LHCN-M2 (cell line): ENCODE measurements at regions not wholly inside any gene's neighbourhood (a gene's known extent, or its start where the extent isn't known, plus 50 kb on each side); places are given as distances from the start of the nearest gene placed in this dataset.
A peak's percentile ranks its signal among the peaks of the same experiment; 100 is the strongest.
"Not testable (repeated sequence)": the region's sequence is repeated elsewhere in the genome, so short reads cannot be mapped to it uniquely, and the experiment has no call there.

Source experiments
- DNase-seq: peaks from one replicate; pipeline ENCODE4 v3.0.0-alpha.2; 2012; ENCODE audit warnings: low read depth

DNA sequence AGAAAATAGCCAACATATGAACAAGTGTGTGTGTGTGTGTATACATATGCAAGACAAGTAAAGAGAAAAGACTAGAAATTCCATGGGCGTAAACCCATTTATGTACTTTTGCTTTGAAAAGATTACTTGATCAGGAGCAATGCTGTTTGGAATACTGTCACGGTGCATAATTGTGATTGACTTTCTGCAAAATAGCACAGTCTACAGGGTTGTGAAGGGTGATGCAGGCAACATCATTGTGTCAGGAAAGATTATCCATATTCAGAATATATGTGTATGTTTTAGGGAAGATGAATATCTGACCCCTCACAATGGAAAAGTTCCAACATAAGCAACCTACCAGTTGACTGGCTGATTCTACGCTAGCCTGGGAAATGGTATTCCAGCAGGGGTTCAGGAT is 307.7 kb downstream of the JRKL start:
- DNase-seq, result no peak

DNA sequence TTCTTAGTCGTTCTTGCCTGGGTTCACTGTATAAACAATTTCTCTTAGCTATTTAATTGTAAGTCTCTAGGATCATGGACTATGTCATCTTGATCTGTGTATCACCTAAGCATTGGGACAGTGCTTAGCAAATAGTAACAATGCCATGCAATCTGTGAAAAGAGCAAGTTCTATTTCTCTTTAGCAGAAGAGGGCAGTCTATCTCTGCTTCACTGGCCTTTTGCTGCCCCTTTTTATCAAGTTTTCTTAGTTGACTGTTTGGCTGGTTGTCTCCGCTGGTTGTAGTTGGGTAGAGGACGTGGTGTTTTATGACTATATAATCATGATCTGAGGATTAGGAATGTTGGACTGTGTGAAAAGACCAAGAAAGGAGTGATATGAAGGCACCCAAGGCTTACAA is 315.0 kb downstream of the JRKL start:
- peak; percentile 6 for DNase-seq

DNA sequence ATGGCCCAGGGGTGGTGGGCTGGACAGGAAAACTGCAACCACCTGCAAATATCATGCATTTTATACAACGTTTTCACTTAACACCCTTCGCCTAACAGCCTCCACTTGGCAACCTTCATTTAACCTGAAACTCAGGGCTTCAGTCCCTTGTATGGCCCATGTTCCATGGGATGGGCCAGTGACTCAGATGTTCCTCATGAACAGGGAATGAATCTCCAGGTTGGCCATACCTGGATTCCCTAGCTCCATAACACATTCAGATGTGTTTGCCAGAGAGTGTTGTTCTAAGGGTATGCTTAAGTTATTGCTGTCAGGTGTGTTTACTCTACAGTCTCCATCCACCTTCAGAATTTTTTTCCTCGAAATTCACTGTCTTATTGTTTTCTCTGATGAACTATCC is 316.9 kb downstream of the JRKL start:
- DNase-seq, result no peak

DNA sequence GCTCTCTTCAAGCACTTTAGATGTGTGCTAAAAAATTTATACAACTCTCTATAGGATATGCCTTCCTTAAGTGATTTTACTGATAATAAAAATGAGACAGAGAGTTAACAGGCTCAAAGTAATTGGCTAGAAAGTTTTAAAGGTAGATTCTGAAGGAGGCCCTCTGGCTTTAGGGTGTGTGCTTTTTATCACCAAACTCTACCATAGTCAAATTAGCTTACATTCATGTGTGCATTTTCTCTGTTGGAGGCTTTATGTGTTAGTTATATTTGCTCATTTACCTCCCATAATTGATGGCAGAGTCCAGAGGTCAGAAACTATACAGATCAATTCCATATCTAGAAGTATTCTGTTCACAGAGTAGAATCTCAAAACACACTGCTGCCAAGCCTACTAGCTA is 317.5 kb downstream of the JRKL start:
- no peak for DNase-seq

DNA sequence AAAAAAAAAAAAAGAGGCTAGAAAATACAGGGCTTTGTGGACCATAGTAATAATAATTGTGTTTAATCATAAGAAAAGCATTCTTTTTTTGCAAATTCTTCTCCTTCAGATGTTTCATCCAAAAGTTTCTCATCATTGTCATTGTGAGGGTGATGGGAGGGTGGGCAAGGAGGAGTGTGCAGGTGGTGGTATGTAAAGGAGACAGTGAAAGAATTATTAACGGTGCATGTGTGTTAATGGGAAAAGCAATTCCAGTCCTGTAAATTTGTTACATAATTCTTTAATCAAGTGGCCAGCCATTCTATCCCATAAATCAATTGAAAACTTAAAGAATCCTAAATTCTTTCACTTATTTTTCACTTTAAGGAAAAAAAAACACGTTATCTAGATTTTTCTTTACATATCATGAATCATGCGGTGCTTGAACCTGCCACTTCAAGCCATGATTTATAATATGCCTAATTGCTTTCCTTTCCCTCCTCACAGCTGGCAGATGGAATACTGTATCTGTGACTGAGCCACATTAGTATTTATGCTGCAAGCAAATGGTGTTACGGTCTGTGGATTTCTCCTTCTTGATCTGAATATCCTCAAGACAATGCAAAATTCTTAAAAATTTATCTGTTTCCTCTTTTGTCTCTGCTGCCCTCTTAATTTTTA is 318.5 kb downstream of the JRKL start:
- DNase-seq, result no peak

DNA sequence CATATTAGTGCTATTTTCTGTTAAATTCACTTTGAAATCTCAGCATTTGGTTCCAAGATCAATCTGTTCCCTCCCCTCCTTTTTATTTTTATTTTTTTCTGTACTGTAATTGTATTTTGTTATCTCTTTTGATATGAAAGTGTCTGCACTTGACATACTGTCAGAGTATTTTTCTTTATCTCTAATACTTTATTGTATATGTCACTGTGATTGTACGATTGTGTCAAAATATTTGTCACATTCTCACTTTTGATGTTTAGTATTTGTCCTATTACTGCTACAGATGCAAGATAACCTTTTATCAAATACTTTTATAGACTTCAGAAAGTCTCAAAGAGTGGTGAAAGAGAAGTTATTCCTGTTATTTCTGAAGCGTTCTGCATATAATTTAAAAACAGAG is 323.5 kb downstream of the JRKL start:
- no peak for DNase-seq

GRCh38 chr11:96714689-96715088 is 324.9 kb downstream of the JRKL start:
- DNase-seq, result no peak

DNA sequence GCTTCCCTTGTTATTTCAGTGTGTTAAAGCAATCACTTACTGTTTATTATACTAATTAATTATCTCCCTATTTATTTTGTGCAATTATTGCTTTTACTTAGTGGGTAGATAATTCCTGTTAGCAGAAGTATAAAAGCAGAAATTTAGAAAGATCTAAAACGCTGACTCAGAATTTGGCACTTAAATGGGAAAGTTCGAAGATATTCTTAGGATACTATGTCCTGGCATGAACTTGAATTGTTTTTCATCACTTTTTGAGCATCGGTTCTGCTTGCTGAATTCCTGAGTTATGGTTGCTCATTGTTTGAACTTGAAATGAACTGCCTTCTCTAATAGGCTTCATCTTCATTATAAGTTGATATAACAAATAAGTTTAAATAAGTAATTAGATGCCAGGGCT is 325.4 kb downstream of the JRKL start:
- DNase-seq, result no peak

DNA sequence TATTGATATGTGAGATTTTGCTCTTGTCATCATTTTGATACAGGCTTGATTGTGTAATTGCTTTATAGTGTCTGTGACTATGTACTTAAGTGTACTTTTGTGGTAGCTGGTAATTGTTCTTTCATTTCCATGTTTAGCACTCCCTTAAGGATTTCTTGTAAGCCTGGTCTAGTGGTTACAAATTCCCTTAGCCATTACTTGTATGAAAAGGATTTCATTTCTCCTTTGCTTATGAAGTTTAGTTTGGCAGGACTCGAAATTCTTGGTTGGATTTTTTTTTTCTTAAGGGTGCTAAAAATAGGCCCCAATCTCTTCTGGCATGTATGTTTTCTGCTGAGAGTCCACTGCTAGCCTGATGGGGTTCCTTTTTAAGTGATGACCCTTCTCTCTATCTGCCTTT is 346.8 kb downstream of the JRKL start:
- peak; percentile 48 for DNase-seq

DNA sequence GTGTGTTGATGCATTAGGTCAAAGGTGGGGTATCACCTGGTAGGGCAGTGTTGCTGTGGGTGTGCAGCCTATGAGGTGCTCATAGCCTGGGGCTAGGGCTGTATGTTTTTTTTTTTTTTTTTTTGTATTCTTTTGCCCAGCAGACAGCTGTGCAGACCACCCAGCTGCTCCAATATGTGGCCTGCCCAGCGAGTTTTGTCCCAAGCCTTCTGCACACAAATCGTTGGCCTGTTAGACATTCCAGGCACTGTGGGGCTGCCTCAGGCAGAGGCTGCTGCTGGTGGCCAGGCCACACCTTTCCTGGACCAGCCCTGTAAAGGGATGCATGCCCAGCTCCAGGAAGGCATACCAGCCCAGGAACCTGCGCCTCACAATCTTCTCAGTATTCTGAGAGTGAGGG is 348.5 kb downstream of the JRKL start:
- DNase-seq, result no peak

GRCh38 chr11:96741068-96741467 is 351.3 kb downstream of the JRKL start:
- DNase-seq, result peak; percentile 62

- peak; percentile 23 for DNase-seq
Observed at GRCh38 chr11:96744697-96745096, 354.9 kb downstream of the JRKL start.

DNA sequence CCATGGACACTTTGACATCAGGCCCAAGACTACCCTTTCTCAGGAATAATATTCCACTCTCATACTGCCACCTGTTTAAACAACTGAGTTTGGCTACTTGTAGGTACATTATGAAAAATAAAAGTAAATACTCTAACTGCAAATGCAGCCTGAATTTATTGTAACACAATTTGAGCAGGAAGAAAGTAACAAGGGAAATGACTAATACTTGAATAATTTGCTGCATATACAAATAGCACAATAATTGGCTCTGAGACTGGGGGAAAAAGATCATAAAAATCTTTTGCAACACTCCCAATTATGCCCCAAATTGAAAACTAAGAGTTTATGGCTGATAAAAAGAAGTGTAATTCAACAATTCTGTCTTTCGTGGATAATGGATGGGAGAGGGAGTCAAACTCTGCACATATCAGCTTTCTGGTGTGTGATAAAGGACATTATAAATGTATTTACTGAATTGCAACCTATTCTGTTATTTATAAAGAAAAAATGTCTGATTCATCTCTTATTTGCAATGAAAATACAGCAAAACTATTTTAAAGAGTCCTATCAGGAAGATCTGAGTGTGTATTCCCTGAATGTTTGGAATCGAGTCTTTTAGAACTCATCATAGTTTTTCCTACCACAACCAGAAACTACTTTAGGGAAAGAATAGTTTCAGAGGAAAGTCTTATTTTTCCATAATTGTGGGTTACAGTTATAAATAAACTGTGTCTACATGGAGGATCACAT is 359.0 kb downstream of the JRKL start:
- peak; percentile 57 for DNase-seq

- not testable (repeated sequence) for DNase-seq
Observed at GRCh38 chr11:96751807-96752206, 362.0 kb downstream of the JRKL start.

DNA sequence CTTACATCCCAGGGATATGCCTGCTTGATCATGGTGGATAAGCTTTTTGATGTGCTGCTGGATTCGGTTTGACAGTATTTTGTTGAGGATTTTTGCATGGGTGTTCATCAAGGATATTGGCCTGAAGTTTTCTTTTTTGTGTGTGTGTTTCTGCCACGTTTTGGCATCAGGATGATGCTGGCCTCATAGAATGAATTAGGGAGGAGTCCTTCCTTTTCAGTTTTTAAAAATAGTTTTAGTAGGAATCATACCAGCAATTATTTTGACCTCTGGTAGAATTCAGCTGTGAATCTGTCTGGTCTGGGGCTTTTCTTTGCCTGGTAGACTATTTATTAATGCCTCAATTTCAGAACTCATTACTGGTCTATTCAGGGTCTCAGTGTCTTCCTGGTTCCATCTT is 362.4 kb downstream of the JRKL start:
- DNase-seq, result no peak

GRCh38 chr11:96753997-96754396 is 364.2 kb downstream of the JRKL start:
- DNase-seq, result no peak

GRCh38 chr11:96755209-96755608 is 365.4 kb downstream of the JRKL start:
- no peak for DNase-seq

- DNase-seq, result no peak
Observed at GRCh38 chr11:96755752-96756151, 365.9 kb downstream of the JRKL start.

- no peak for DNase-seq
Observed at GRCh38 chr11:96758957-96759356, 369.1 kb downstream of the JRKL start.

DNA sequence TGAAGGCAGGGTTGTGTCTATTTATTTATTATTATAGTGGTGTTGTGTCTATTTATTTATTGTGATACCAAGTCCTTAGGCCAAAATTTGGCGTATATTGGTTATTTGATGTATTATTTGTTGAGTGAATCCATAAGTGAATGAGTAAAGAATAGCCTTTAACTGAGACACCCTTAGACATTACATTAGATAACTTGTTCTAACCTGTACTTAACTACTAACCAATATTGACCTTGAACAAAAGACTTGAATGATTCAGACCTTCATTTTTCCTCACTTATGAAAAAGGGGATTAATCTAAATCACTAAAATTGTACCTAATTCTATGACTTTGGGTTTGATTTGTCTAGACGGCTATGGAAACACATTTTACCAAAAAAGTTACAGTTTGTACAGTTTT is 370.5 kb downstream of the JRKL start:
- DNase-seq, result no peak

DNA sequence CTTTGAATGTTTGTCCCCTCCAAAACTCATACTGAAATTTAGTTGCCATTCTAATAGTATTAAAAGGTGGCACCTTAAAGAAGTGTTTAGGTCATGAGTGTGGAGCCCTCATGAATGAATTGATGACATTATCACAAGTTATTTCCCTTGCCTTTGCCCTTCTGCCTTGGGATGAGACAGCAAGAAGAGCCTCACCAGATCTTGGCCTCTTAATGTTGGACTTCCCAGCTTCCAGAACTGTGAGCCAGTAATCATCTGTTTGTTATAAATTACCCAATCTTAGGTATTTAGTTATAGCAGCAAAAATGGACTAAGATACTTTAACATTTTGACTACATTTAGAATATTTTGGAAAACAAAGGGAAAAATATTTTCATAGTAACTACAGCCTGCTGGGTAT is 371.0 kb downstream of the JRKL start:
- DNase-seq, result no peak

GRCh38 chr11:96761451-96761850 is 371.6 kb downstream of the JRKL start:
- DNase-seq, result no peak

GRCh38 chr11:96763244-96763643 is 373.4 kb downstream of the JRKL start:
- DNase-seq, result no peak

DNA sequence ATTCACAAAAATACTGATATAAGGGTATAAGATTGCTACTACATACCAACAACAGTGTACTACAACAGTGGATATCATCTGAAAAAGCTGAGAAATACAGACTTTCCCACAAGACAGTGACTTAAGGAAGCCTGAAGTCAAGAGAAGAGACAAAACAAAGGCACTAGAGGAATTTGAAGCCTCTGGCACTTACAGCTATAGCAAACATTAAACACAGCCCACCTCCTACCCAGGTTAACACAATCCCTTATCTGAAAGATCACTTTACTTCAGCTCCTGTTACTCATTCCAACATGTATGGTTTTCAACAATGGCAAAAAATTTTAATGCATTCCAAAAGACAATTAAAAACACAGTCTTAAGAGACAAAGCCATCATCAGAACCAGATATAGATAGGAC is 388.5 kb downstream of the JRKL start:
- DNase-seq, result no peak
